Activated CD8-positive, alpha-beta T cell treated with anti-CD3 and anti-CD28 coated beads for 36 hours (primary cell): ENCODE measurements at regions not wholly inside any gene's neighbourhood (a gene's known extent, or its start where the extent isn't known, plus 50 kb on each side); places are given as distances from the start of the nearest gene placed in this dataset.

Source experiments
- ATAC-seq: fragments of 200-7000 bp; cut with Tn5 transposase; one replicate; pipeline ENCODE4 v1.10.0; 2021; ENCODE audit warnings: mild to moderate bottlenecking, moderate library complexity
- CTCF ChIA-PET: fragments of 350-600 bp; sonication (Branson Sonifier 250); formaldehyde crosslinking; loops from one replicate; lab custom pipeline; 2021; ENCODE audit warnings: antibody characterized with exemption; lab: Charles Lee
- POLR2A ChIA-PET: fragments of 350-600 bp; sonication (Branson Sonifier 250); formaldehyde crosslinking; loops from one replicate; lab custom pipeline; 2021; ENCODE audit warnings: antibody characterized with exemption; lab: Charles Lee
- DNase-seq: peaks from one replicate; pipeline ENCODE4 v3.0.0-alpha.2; 2020
- H3K27ac Mint-ChIP-seq: one replicate; pipeline ENCODE4 v1.8.0; 2021; ENCODE audit warnings: mild to moderate bottlenecking, mixed read lengths
- H3K27me3 Mint-ChIP-seq: one replicate; pipeline ENCODE4 v1.8.0; 2021; ENCODE audit warnings: mixed read lengths
- H3K36me3 Mint-ChIP-seq: one replicate; pipeline ENCODE4 v1.8.0; 2021; ENCODE audit warnings: low read depth, mixed read lengths
- H3K4me1 Mint-ChIP-seq: one replicate; pipeline ENCODE4 v1.8.0; 2021; ENCODE audit warnings: low read depth, mixed read lengths
- H3K4me3 Mint-ChIP-seq: one replicate; pipeline ENCODE4 v1.8.0; 2021; ENCODE audit warnings: mild to moderate bottlenecking, moderate library complexity, mixed read lengths
- H3K9me3 Mint-ChIP-seq: one replicate; pipeline ENCODE4 v1.8.0; 2021; ENCODE audit warnings: mixed read lengths
- intact Hi-C: fragments of 100-400 bp; cut with micrococcal nuclease; formaldehyde crosslinking; loops from one replicate; pipeline ENCODE4 v1.10.0; 2022
- TF ChIP-seq, protein P1 (sequence below): fragments of 200-600 bp; IDR thresholded peaks from one replicate; pipeline ENCODE4 v1.8.0; 2022; ENCODE audit warnings: antibody characterized with exemption, mild to moderate bottlenecking

- CTCF ChIA-PET = no interaction called here
- Mint-ChIP-seq H3K9me3 (no peaks in the 10 kb centered on the region), H3K27me3 (peaks cover 4% of the 10 kb centered on the region), H3K4me3 (no peak overlapping the region), H3K4me1 (no peaks in the 10 kb centered on the region), H3K27ac (no peak overlapping the region), H3K36me3 (no peaks in the 10 kb centered on the region)
- TF ChIP-seq, protein P1, sequence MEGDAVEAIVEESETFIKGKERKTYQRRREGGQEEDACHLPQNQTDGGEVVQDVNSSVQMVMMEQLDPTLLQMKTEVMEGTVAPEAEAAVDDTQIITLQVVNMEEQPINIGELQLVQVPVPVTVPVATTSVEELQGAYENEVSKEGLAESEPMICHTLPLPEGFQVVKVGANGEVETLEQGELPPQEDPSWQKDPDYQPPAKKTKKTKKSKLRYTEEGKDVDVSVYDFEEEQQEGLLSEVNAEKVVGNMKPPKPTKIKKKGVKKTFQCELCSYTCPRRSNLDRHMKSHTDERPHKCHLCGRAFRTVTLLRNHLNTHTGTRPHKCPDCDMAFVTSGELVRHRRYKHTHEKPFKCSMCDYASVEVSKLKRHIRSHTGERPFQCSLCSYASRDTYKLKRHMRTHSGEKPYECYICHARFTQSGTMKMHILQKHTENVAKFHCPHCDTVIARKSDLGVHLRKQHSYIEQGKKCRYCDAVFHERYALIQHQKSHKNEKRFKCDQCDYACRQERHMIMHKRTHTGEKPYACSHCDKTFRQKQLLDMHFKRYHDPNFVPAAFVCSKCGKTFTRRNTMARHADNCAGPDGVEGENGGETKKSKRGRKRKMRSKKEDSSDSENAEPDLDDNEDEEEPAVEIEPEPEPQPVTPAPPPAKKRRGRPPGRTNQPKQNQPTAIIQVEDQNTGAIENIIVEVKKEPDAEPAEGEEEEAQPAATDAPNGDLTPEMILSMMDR = no peak
- no peak for ATAC-seq
- intact Hi-C loops = no loop called here
- DNase-seq = no peak
- POLR2A ChIA-PET = no interaction called here
These were observed 93.1 kb upstream of the RBPJ start for GRCh38 chr4:26227601-26228229.

GRCh38 chr4:26228883-26229282, 91.9 kb upstream of the RBPJ start:
- intact Hi-C loops = no loop called here
- ChIA-PET POLR2A (interaction anchor here (1.0 kb wide), 1 partner anchor 9 kb away, joined by 3 read pairs; no protein-coding TSS in a partner anchor), CTCF (no interaction called here)
- Mint-ChIP-seq H3K27ac (no peak overlapping the region), H3K36me3 (no peaks in the 10 kb centered on the region), H3K4me3 (no peak overlapping the region), H3K27me3 (peaks cover 4% of the 10 kb centered on the region), H3K9me3 (no peaks in the 10 kb centered on the region), H3K4me1 (peaks cover 7% of the 10 kb centered on the region)
- TF ChIP-seq, protein P1 = no peak
- DNase-seq = no peak
- no peak for ATAC-seq

- intact Hi-C loops = no loop called here
- POLR2A ChIA-PET = no interaction called here
- CTCF ChIA-PET = no interaction called here
- TF ChIP-seq, protein P1 = no peak
- Mint-ChIP-seq H3K36me3 (no peaks in the 10 kb centered on the region), H3K27me3 (peaks cover 4% of the 10 kb centered on the region), H3K9me3 (no peaks in the 10 kb centered on the region), H3K4me3 (no peak overlapping the region), H3K27ac (no peak overlapping the region), H3K4me1 (peaks cover 8% of the 10 kb centered on the region)
- DNase-seq = no peak
- ATAC-seq = no peak
These were observed 90.8 kb upstream of the RBPJ start for GRCh38 chr4:26229974-26230373.

GRCh38 chr4:26233350-26233749, 87.5 kb upstream of the RBPJ start:
- Mint-ChIP-seq H3K9me3 (peaks cover 1% of the 10 kb centered on the region), H3K27ac (no peak overlapping the region), H3K27me3 (peaks cover 4% of the 10 kb centered on the region), H3K4me1 (peaks cover 8% of the 10 kb centered on the region), H3K36me3 (no peaks in the 10 kb centered on the region), H3K4me3 (no peak overlapping the region)
- no peak for ATAC-seq
- no peak for DNase-seq
- ChIA-PET POLR2A (no interaction called here), CTCF (interaction anchor here (0.8 to 1.8 kb wide), 2 partner anchors 18 to 97 kb away, joined by 3 to 7 read pairs; no protein-coding TSS in a partner anchor)
- intact Hi-C loops = no loop called here
- TF ChIP-seq, protein P1 = no peak

GRCh38 chr4:26235500-26235899, 85.3 kb upstream of the RBPJ start:
- intact Hi-C loops = no loop called here
- Mint-ChIP-seq H3K36me3 (no peaks in the 10 kb centered on the region), H3K4me1 (peaks cover 8% of the 10 kb centered on the region), H3K9me3 (peaks cover 1% of the 10 kb centered on the region), H3K4me3 (no peak overlapping the region), H3K27me3 (peaks cover 6% of the 10 kb centered on the region), H3K27ac (no peak overlapping the region)
- CTCF ChIA-PET = interaction anchor here (1.3 kb wide), 1 partner anchor 95 kb away, joined by 5 read pairs; no protein-coding TSS in a partner anchor
- POLR2A ChIA-PET = no interaction called here
- DNase-seq = no peak
- TF ChIP-seq, protein P1 = no peak
- no peak for ATAC-seq
